GM12873 (cell line): ENCODE measurements at regions not wholly inside any gene's neighbourhood (a gene's known extent, or its start where the extent isn't known, plus 50 kb on each side); places are given as distances from the start of the nearest gene placed in this dataset.

ENCODE experiments used
- TF ChIP-seq, protein P1 (sequence below): IDR thresholded peaks from 2 replicates; pipeline ENCODE4 v1.5.1; 2012; ENCODE audit warnings: low read depth, mild to moderate bottlenecking, moderate library complexity, low read length, control low read depth; ENCODE audit not compliant: insufficient read depth; ENCODE audit errors: missing control alignments

DNA sequence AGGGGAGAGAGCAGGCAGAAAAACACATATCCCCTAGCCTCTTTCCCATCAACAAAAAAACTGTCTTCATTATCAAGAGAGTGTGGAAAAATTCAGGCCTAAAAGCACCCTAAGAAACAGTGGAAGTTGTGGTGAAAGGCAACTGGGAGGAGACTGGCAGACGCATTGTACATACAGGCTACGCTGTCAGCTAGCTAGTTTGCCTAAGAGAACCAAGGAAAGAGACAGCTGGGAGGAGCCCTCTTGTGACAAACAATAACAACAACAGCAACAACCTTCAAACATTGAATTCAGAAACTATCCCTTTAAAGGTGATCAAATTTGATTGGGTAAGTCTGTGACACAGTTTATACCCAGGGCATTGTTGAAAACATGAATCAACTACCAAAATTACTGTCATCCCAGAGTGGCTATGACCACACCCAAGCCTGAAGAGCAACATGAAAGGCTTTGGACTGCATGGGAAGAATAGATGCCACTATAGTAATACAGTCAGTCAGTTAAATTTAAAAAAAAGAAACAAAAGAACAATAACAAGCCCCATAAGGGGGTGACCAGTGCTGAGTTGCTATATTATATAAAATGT, 88.9 kb upstream of the CRIM1 start:
- TF ChIP-seq, protein P1, sequence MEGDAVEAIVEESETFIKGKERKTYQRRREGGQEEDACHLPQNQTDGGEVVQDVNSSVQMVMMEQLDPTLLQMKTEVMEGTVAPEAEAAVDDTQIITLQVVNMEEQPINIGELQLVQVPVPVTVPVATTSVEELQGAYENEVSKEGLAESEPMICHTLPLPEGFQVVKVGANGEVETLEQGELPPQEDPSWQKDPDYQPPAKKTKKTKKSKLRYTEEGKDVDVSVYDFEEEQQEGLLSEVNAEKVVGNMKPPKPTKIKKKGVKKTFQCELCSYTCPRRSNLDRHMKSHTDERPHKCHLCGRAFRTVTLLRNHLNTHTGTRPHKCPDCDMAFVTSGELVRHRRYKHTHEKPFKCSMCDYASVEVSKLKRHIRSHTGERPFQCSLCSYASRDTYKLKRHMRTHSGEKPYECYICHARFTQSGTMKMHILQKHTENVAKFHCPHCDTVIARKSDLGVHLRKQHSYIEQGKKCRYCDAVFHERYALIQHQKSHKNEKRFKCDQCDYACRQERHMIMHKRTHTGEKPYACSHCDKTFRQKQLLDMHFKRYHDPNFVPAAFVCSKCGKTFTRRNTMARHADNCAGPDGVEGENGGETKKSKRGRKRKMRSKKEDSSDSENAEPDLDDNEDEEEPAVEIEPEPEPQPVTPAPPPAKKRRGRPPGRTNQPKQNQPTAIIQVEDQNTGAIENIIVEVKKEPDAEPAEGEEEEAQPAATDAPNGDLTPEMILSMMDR, result no peak

GRCh38 chr2:36262581-36262980, 93.0 kb upstream of the CRIM1 start:
- TF ChIP-seq, protein P1, result no peak

GRCh38 chr2:36255863-36256262, 99.7 kb upstream of the CRIM1 start:
- TF ChIP-seq, protein P1, result no peak

GRCh38 chr2:36253086-36253485, 102.5 kb upstream of the CRIM1 start:
- TF ChIP-seq, protein P1, result no peak

- TF ChIP-seq, protein P1, result no peak
Measured at GRCh38 chr2:36246320-36246990, 109.1 kb upstream of the CRIM1 start.

- TF ChIP-seq, protein P1, result no peak
Measured at GRCh38 chr2:36245651-36246050, 109.9 kb upstream of the CRIM1 start.

GRCh38 chr2:36238106-36238505, 117.5 kb upstream of the CRIM1 start:
- TF ChIP-seq, protein P1, result no peak
